HUDEP-2 (cell line): ENCODE measurements at regions not wholly inside any gene's neighbourhood (a gene's known extent, or its start where the extent isn't known, plus 50 kb on each side); places are given as distances from the start of the nearest gene placed in this dataset.
"Not testable (repeated sequence)": the region's sequence is repeated elsewhere in the genome, so short reads cannot be mapped to it uniquely, and the experiment has no call there.

Experiments
- DNase-seq, 76 experiments: peaks; one replicate each; lab custom pipeline; 2025; ENCODE audit not compliant: unreplicated experiment in 76 of 76; lab: John Stamatoyannopoulos, UW

DNA sequence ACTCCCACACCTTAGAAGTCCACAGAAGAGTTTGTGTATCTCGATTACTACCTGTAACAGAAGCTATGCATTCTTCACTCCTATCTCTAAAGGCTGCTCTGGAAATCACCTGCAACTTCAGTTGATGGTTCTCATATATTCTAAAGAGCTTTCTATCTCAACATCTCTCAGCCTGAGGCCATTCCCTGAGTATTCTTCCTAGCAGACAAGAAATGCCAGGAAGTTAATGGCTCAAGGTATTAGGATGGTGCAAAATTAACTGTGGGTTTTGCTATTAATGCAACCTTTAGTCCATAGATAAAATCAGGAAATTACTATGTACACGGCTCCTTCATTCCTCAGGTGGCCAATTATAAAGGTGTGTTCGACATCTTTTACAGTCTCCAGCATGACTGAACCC, 290.1 kb downstream of the ZNF716 start:
- not testable (repeated sequence) for DNase-seq

GRCh38 chr7:57769131-57769530, 319.2 kb downstream of the ZNF716 start:
- no peak for DNase-seq

DNA sequence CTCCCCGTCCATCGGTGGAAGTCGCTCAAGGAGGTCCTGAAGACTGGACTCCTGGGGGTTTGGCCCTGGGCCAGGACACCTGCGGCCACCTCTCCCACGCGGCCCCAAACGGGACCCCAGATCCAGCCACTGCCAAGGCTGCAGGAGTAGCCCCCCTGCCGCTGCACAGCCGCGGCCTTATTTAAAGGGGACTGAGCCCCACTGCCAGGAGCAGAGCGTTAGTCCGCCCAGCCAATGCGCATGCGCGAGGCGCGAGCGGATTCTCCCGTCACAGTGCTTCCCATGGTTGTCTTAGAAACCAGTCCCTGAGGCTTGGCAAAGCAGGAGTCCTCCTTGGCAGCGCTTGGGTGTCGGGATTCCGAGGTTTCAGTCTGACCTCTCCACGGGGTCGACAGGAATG, 320.0 kb downstream of the ZNF716 start:
- DNase-seq = no peak

GRCh38 chr7:57772126-57772924, 322.3 kb downstream of the ZNF716 start:
- no peak for DNase-seq

DNA sequence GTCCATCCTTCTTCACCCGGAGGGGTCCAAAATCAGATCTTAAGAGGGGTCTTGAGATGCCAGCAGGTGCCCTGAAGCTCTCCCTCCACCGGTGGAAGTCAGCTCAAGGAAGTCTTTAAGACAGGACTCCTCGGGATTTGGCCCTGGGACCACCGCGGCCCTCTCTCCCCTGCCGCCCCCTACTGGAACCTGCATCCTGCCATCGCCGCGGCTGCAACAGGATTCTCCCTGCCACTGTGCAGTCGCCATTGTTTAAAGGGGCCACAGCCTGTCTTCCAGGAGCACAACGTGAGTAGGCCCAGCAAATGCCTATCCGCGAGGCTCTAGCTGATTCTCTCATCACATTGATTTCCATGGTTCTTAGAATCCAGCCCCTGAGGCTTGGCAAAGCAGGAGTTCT, 324.3 kb downstream of the ZNF716 start:
- DNase-seq = no peak

DNA sequence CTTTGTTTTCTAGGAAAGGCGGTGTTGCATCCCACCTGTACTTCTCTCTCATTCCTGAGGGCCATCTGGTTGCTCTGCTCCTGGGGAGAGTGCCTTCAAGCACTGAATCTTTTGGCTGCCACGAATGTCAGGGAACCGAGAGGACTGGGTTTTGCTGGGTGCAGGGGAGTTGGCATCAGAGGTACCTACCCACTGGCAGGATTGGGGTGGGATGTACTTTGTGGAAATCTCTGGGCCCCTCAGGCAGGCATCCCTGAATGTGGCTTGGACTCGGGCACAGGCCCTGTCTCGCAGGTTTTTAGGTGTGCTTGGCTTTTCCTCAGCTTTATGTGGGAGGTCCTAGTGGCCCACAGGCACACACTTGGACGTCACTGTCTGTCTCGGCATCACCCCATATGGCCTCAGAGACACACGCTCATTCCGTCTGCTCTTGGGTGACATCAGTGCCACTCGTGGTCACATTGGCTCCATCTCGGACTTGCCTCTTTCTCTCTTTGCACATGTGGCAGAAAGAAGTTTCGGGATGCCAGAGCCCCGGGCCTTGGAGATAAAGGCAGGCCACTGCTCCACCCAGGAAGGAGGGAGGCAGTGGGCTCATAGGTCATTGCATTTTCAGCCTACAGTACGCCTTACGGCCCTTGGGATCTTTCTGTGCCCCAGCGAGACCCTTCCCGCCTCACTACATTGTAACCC, 325.6 kb downstream of the ZNF716 start:
- peak in 1 of 76 experiments; percentile 0 for DNase-seq

DNA sequence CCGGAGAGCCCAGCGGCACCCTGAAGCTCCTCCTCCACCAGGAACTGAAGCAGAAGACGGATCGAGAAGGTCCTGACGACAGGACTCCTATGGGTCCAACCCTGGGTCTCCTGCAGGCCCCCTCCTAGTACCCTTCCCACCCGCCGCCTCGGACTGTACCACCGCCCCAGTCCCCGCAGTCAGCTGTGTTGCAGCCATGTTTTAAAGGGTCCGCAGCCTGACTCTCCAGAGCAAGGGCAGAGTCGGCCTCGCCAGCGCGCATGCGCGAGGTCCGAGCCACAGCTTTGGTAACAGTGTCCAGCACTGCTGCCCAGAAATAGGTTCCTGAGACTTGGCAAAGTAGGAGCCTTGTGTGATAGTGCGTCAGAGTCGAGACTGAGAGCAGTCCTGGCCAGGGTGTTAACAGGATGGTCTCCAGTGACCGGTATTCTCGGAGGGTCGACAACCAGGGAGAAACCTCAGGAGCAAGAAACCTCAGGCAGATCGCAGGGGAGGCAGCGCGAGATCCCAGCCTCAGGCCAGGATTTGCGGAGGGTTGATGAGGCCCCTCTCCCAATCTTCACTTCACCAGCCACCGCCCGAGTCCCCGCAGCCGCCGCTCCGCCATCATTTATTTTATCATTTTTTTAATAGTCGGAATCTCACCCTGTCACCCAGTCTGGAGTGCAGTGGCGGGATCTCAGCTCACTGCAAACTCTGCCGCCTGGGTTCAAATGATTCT, 326.3 kb downstream of the ZNF716 start:
- DNase-seq = not testable (repeated sequence)

DNA sequence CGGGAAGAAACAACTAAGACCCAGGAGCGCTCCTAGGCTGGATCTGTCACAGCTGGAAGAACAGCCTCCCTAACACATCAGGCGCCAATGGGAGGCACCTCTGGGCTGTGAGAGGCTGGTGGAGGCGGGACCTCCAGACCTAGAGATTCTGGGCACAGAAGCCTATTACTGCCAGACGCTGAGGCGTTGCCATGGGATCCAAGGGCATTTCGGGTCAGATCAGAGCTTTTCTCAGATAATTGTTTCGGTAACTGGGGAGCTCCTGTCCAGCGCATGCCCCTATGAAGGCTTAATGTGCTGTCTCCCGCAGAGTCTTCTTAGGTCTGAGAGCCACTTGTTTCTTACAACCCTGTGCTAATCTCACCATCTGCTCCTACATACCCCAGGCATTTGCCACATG, 339.2 kb downstream of the ZNF716 start:
- DNase-seq = no peak

DNA sequence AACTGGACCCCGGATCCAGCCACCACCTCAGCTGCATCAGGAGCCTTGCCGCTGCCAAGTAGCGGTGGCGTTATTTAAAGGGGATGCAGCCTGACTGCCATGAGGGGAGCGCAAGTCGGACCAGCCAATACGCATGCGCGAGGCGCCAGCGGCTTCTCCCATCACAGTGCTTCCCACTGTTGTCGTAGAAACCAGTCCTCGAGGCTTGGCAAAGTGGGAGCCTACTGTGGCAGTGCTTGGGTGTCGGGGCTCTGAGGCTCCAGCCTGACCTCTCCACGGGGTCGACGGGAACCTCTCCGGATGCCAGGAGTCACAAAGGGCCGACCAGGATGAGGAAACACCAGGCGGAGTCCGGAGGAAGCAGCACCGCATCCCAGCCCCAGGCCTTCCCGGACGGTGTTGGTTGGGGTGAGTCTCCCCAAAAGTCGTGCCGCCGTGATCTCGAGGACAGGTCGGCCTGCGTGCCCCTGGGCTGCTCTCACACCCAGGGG, 369.6 kb downstream of the ZNF716 start:
- no peak for DNase-seq

- no peak for DNase-seq
These were observed 370.5 kb downstream of the ZNF716 start for GRCh38 chr7:57820477-57820876.

DNA sequence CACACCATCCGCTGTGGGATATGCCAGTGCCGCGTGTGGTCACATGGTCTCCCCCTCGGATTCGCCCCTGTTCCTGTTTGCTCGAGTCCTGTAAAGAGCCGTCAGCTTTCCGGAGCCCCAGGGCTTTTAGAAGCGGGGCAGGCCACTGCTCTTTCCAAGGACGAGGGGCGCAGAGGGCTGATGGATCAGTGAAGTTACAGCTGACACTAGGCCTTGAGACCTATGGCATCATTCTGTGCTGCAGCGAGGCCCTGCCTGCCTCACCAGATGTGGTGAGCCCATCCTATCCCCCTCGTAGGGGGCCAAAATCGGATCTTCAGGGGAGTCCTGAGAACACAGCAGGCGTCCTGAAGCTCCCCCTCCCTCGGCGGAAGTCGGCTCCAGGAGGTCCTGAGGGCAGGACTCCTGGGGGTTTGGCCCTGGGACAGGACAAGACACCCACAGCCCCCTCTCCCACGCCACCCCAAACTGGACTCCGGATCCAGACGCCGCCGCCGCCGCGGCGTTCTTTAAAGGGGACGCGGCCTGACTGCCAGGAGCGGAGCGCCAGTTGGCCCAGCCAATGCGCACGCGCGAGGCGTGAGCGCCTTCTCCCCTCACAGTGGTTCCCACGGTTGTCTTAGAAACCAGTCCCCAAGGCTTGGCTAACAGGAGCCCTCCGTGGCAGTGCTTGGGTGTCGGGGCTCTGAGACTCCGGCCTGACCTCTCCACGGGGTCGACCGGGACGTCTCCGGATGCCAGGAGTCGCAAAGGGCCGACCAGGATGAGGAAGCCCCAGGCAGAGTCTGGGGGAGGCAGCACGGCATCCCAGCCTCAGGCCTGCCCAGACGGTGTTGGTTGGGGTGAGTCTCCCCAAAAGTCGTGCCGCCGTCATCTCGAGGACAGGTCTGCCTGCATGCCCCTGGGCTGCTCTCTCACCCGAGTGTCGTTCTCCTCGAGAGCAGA, 371.7 kb downstream of the ZNF716 start:
- DNase-seq = no peak

DNA sequence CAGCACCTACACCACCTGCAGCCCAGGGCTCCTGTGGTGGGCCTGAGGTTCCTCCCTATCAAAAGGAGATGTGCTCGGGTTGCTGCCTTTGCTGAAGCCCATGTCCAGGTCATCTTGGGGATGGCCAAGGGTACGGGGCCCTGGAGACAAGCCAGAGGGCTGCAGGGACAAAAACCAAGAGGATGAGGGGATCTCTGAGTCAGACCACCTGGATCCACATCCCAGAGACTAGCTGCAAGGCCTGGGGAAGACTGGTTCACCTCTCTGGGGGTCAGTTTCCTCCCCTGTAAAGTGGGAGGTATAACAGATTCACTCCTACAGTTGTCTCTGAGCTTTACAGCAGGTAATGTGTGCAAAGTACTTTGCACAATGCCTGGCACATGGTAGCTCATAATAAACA, 376.6 kb downstream of the ZNF716 start:
- peak in 1 of 76 experiments; percentile 0 for DNase-seq

DNA sequence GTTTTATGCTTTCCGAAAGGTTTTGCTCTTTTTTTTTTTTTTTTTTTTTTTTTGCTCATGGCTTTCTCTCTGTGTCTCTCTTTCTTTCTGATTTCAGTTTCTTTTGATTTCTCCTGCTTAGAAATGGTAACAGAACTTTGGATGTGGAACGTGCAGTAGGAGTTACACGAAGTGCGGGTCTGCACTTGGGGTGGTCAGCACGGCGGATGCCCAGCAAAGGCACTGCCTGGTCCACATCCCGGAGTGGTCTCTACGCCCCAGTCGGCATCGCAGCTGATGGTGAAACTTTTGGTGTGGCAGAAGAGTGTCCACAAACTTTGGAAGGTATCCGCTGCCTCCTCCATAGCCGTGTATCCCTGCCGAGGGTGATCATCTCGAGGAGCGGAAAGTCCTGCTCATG, 385.2 kb downstream of the ZNF716 start:
- not testable (repeated sequence) for DNase-seq

- not testable (repeated sequence) for DNase-seq
These were observed 389.2 kb downstream of the ZNF716 start for GRCh38 chr7:57839152-57839551.

GRCh38 chr7:57867884-57868701, 418.1 kb downstream of the ZNF716 start:
- DNase-seq = no peak

DNA sequence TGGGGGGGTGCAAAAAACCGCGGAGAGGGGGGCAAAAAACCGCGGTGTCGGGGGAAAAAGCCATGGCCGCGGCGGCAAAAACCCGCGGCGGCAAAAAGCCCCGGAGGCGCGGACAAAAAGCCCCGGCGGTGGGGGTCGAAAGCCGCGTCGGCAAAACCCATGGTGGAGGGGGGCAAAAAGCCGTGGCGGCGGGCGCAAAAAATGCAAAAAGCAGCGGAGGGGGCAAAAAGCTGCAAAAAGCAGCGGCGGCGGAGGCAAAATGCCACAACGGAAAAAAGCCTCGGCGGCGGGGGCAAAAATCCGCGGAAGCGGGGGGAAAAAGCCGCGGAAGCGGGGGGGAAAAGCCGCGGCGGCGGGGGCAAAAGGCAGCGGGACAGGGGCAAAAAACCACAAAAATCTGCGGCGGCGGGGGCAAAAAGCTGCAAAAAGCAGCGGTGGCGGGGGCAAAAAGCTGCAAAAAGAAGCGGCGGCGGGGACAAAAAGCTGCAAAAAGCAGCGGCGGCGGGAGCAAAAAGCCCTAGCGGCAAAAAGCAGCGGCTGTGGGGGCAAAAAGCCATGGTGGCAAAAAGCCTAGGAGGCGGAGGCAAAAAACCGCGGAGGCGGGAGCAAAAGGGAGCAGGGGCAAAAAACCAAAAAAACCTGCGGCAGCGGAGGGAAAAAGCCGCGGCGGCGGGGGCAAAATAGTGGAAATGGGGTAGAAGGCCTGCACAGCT, 418.9 kb downstream of the ZNF716 start:
- DNase-seq = no peak
